Non-pigmented ciliary epithelial cell (primary cell): ENCODE measurements at regions not wholly inside any gene's neighbourhood (a gene's known extent, or its start where the extent isn't known, plus 50 kb on each side); places are given as distances from the start of the nearest gene placed in this dataset.

ENCODE experiments used
- DNase-seq: peaks from one replicate; pipeline ENCODE4 v3.0.0-alpha.2; 2010; ENCODE audit warnings: low read depth

DNA sequence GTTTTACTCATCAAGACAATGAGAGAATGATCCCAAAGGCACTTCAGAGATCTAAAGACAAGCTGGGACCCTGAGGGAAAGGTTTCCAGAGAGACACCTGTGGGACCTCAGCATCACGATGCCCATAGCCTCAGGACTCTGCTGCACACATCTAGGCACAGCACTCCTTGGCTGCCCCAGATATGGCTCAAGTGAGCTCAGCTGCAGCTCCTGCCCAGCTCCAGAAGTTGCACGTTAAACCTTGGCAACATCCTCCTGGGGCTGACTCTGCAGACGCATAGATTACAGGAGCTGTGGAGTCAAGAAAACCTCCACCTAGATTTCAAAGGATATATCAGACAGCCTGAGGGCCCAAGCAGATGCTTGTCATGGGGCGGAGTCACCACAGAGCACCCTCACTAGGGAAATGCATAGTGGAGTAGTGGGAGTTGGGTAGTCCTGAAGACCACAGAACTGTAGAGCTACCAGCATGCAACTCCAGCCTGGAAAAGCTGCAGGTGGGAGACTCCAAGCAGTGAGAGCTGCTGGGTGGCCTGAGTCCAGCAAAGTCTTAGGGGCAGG, 582.0 kb downstream of the CDH11 start:
- DNase-seq, result no peak

DNA sequence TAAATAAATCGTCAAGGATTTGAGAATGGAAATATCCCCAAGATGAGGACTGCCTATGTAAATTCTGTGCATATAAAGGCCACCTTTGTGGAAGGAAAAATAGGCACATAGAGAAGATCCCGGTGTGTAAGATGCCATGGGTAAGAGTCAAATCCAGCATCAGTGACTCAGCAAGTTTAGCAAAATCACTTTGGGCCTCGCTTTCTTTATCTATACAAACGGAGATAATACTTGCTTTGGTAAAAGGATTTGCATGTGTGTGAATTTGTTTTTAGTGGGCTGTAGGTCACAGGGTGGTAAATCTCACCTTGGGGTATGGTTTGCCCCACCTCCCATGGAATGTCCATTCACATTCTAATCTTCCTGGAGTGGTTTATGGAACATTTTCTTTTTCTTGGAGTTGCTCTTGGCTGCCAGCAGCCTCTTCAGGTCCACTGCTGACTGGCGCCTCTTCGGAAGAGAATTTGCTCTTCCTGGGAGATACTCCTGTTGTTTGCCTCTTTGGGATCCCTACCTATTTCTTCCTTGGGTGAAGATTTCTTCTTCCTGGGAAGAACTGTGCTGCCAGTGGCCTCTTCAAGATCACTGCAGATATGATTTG, 587.6 kb downstream of the CDH11 start:
- no peak for DNase-seq

DNA sequence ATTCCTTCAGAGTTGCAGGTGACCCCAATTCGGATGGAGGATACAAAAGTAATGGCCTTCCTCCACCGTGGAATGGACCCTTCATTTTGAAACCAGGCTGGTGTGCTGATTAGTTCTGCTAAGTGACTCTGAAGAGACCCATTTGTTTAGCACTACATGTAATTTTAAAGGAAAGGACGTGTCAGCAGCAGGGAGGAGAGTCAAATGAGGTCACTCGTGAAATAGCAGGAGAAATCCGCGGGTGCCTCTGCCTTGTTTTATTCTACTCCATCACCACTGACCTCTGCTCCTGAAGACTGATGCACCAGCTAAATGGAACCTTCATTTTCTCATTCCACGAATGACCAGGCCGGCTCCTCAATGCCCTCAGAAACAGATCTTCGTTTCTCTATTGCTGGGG, 589.2 kb downstream of the CDH11 start:
- DNase-seq, result no peak

DNA sequence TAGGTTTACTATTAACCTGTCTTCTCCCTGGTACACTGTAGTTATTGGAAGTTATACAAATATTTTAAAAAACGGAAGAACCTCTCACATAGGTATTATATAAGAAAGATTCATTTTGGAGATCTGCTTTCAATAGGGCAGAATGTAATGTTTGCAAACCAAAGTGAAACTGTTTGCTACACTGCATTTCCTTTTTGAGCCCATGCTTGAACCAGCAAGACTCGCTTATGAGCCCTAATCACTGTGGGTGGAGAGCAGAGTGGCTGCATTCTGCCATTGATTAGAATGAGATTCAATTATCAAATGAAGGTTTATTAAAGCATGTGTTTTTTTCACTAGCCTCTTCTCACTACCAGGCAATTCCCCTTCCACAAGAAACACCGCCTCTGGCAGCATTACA, 589.7 kb downstream of the CDH11 start:
- DNase-seq, result no peak

DNA sequence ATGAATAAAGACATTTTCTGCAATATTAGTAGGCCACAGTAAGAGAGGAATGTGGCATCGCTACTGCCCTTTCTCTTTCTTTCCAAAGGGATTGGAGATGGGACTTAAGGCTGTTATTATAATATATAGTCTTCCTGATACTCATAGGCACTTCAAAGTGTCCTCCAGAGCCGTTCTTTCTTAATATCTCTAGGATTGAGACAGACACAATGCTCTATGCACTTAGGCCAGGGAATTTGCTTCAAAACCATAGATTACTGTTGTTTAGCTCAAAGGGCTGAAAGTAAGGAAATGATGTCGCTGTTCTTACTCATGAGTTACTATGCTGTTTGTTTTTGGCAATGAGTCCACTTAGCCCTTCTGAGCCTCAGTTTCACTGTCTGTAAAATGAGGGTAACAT, 590.5 kb downstream of the CDH11 start:
- no peak for DNase-seq

DNA sequence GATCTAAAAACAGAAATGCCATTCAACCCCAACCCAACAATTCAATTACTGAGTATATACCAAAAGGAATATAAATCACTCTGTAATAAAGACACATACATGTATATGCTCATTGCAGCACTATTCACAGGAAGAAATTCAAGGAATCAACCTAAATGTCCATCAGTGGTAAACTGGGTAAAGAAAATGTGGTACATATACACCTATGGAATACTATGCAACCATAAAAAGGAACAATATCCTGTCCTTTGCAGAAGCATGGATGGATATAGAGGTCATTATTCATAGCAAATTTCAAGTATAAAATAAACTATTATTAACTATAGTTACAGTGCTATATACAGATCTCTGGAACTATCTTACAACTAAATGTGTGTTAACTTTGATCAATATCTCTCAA, 599.3 kb downstream of the CDH11 start:
- no peak for DNase-seq

DNA sequence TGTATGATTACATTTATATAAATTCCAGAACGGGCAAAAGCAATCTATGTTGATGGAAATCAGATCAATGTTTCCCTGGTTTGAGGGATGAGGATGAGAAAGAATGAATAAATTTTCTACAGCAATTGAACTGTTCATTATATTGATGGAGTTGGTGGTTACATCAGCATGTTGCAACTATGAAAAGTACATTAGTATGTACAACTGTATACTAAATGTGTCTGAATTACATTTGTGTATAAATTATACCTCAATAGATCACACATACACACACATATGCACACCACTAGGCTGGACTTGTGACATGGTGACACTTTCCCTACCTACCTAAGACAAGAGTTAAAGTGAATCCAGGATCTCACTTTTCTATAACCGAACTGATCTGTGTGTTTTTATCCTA, 608.0 kb downstream of the CDH11 start:
- DNase-seq, result no peak

DNA sequence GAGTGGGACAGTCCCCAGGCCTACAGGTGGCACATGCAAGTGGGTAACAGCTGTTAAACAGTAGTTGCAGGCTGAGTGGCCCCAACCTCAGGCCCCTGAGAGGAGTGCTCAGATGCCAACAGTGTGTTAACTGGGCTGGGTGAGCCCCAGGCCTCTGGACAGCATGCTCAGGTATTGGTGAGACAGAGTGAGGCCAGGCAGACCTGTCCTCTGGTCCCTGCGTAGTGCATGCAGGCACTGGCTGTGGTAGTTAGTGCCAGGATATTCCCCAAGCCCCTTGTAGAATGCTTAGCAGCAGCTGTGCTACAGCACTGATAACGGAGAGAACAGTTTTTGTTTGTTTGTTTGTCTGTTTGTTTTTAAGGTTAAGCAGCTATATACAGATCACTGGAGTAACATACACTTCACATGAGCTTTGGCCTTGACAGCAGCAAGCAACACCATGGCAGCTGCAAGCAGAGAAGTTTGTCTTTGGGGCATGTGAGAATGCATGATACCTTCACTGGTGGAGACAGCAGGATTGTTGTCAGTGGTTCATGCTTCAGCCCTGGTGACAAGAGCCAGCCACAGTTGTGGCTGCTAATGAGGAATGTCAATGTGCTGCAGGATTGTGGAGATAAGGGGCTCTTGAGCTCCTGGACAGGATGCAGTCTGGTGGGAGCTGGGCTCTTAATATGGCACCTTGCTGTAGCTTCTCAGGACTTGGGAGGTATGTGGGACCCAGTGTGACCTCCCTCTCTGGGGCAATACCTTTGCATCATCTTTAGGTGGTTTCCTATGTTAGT, 614.4 kb downstream of the CDH11 start:
- no peak for DNase-seq

DNA sequence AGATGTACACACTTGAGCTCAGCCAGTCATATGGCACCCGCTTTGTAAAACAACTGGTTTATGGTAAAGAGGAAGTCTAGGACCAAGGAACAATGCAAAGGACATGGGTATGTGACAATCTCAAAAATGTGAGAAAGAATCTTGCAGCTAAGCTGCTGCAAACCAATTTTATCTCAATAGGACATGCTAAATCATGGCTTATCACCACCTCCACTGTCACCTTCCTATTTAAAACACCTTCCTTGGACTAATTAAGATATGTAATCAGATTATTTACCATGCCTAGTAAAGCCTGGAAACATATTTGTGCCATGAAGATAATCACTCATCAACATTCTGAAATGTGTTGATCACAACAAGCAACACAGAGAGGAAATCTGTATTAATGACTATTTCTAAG, 622.7 kb downstream of the CDH11 start:
- no peak for DNase-seq

DNA sequence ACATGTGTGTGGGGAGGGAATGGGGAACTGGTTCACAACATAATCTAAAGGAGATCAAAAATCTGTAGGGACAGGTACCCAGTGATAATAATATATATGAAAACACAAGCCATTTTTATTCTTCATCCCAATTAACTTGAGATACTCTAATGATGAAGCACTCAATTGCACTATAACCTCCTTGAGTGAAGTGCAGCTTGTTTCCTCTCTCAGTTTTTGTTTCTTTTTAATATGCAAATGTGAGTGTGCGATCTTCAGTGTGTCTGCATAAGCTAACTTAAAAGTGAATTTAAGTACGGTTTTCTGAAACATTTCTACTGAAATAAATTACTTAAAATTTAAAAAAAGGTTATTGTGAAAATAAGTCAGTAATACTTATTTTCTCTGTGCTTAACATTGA, 623.5 kb downstream of the CDH11 start:
- no peak for DNase-seq

DNA sequence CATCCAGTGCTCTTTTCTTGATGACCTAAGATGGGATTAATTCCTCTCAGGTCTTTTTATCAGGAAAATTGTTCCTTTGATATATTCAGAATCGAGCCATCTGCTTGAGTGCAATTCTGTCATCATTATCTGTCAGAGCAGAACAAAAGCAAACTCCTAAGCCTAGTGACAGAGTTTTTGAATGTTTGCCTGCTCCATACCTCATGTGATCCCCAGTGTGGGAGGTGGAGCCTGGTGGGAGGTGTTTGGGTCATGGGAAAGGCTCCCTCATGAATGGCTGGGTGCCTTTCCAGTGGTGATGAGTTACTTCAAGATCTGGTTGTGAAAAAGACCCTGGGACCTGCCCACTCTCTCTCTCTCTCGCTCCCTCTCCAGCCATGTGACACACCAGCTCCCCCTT, 628.2 kb downstream of the CDH11 start:
- no peak for DNase-seq

DNA sequence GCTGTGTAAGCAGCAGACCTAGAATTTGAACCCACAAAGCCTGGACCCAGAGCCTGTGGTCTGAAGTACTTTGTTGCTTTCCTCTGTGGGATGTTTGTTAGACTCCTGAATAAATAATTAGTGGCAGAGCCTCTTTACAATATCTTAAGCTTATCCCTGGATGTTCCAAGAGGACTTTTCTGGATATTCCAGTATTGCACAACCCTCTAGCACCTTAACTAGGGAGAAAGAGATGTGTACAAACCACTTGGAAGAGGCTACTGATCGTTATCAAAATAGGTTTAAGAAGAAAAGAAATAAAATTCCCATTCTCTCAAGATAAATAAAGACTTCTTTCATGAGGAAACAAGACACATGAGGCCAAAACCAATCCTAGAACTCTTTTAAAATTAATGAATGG, 632.4 kb downstream of the CDH11 start:
- no peak for DNase-seq

DNA sequence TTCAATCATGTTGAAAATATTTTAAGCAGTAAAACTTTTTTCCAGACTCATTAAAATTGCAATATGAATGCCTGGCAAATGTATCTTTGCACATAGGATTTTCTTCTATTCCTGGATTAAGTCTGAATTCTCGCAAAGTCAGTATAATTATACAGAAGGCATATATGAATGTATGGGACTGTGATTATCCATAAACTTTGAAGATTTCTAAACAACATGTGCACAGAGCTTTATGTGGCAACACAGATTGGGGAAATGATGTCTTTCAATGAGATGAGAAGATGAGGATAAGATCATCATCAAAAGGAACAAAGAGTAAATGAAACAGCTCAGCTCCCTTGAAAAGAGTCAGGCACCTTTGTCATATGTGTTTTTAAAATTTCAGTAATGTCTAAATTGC, 635.3 kb downstream of the CDH11 start:
- DNase-seq, result no peak

DNA sequence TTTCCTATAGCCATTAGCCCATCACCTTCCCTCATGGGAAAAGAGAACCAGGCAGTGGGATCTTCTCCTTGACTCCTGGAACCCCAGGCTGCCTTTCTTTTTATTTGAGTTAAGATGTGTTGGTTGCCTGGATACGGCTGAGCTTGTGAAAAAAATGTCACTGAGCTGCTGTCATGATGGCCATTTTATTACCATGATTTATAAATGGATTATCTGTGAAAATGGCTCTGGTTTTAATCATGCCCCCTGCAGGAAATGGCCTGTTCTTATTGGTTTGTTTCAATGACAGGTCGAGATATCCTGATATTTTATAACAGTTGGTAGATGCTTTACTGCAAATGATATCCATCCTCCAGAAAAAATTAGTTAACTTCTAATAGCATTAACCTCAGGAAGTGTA, 640.4 kb downstream of the CDH11 start:
- no peak for DNase-seq

DNA sequence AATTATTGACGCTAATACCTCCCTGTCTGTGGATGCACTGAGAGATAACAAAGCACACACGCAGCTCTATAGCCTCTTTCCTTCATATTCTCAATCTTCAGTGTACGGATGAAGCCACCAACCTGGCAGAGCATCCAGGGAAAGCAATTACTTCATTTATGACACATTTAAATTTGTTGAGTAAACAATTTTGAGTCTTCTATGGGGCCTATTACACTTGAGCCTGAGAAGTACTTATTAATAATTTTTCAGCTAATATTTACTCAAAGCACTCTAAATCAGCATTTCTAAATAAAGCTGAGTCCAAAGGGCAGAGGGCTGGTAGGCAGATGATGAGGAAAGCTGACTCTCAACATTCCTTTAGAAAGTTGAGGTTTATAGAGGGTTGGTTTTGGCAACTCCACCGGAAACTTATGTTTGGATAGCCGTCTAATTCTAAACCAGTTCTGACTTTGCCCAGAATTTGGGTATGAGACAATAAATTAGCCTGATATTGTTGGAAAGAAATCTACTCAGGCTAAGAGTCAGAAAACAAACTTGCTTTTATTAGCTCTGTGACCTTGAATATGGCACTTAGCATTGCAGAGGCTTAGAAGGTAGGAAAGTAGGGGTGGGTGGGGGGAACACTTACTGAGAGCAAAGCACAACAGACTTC, 643.5 kb downstream of the CDH11 start:
- no peak for DNase-seq

DNA sequence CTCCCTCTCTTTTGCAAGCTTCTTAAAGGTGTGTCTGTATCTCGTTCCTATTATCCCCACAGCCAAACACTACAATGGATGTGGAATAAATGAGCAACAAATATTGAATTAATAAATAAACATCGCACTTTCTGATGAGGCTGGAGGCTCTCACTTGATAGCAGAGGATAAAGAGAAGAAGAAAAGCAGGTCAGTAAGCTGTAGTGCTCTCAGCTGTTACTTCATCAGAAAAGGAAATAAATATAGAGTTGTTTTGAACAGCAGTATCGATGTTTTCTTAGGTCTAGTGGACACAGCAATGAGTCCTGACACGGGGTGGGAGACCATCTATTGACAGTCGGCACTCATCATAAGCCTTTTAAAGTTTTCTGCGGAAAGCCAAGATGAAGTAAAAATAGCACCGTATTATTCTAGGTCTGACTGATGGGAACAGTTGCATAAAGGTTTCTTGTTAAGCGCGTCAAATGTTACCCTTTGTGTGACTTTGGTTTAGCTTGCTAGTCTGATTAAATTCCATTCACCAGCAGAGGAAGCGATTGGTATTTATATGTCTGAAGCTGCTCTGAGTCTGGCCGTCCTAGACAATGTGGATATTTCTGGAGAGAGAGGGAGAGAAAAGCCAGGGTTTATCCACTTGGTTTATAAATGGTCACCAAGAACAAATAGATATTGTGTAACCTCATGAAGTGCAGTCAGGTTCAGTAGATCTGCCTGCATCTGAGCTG, 646.1 kb downstream of the CDH11 start:
- no peak for DNase-seq

DNA sequence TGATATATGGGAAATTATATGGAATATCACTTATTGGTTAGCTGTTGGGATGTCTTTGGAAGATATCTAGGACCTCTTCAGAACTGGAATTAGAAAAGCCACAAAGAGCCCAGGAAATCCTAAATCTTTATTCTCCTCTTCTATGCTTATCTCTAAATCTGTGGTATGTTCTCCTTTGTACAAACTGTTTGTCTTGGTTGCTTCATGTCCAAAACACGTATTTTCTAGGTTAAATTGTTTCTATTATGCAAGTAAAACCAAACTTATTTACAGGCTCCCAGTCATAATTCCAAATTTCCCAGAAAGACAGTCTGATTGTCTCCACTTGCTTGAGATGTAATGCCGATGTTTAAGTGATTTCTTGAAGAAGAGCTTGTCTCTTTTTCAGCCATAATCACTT, 650.9 kb downstream of the CDH11 start:
- DNase-seq, result no peak

DNA sequence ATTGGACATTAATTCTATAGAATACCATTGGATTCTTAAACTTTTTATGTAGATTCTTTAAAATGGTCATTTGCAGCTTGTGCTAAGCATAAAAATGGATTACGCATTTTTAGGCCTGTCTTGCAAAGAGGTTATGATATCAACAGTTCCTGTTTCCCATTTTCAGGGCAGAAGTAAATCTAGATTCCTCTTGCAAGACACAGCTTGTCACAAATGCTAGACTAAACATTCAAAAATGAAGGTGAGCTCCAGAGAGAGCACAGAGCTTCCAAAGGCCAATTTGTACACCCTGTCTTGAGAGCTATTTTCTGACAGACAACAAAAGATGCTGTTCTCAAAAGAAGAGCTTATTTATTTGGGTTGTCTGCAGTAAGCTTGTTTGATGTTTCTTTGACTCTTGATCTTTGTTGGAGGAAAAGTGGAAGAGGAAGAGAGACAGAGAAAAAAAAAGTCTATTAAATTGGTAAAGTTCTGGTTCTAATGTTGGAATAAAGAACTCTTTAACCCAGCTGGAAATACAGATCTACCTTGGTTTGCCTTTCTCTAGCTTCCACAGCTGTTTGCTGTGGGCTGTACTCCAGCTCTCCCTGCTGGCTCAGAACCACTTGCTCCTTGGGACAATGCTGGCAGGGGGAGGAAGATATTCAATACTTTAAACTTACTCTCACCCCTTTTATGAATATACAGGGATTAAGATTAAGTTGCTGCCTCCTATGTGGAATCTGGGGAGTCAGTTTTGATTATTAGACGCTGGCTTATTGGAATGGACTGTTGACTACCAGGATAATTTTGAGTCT, 651.8 kb downstream of the CDH11 start:
- no peak for DNase-seq

DNA sequence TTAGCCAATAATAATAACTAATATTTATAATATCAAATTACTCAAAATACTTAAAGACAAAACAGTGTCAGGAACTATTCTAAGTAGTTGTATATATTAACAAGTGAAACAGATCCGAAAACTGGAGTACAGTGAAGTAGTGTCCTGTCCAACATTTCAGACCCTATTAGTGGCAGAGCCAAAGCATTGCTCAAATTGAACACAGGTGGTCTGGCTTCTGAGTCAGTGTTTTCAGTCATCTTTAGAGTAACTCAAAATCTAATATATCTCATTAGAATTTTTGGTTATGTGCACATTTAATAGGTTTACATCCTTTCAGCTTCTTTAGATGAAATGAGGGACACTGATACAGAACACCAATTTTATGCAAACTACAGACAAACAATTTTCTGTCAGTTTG, 652.5 kb downstream of the CDH11 start:
- no peak for DNase-seq

DNA sequence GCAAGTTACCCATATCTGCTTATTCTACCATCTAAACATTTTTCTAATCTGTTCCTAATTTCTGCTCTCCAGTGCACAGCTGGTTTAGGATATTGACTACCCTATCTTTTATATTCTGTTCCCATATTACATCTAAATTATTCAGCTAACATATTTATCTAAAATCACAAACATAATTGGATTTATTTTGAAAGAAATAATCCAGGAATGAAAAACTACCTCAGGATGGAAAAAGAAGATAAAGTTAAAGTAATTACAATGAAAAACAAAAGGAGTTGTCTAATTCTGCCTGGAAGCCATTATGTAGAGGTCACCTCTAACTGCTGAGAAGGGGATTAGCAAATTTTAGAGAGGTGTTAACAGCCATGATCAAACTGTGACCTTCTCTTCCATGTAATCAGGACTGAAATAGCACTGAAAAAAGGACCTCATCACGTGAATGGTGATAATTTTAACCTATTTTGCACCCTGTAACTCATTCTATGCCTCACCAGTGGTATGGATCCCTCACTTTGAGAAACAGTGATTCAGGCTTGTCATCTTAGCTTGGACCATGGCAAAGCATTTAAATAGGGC, 653.3 kb downstream of the CDH11 start:
- DNase-seq, result no peak

DNA sequence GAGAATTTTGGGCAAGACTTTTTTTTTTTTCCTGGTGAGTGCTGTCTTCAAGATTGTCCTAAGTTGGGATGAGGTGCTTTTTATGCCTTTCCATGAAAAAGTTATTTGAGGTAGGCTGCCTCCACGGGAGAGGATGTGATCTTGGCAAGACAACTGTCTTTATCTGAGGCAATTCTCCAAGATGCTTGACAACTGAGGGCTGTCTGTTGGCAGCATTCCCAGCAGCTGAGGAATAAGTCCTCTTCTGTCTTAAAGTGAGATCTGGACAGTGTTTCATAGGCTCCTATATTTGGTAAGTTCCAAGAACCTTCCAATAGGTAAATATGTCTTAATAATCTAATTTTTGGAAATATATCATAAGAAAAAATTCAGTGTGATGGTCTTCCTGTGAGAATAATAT, 662.0 kb downstream of the CDH11 start:
- DNase-seq, result no peak
